Transverse colon (tissue), 3 donors: ENCODE measurements at regions not wholly inside any gene's neighbourhood (a gene's known extent, or its start where the extent isn't known, plus 50 kb on each side); places are given as distances from the start of the nearest gene placed in this dataset.

Experiments
- CTCF ChIP-seq, 5 experiments: fragments of 200-600 bp in 3 of 5; fragments of 450-650 bp in 2 of 5; sonication (generic) in 3 of 5; IDR thresholded peaks; 1 replicate in 2 of 5; 2 replicates in 3 of 5; pipeline ENCODE4 v1.5.1; 2016 to 2017; ENCODE audit warnings: antibody characterized with exemption in 5 of 5, inconsistent platforms in 3 of 5, mild to moderate bottlenecking in 2 of 5, moderate library complexity in 1 of 5
- EP300 ChIP-seq: sonication (generic); formaldehyde crosslinking; IDR thresholded peaks from one replicate; pipeline ENCODE4 v1.6.1; 2017; ENCODE audit warnings: antibody characterized with exemption, low read depth

GRCh38 chr1:193516755-193517388 is 330.5 kb upstream of the B3GALT2 start:
- TF ChIP-seq EP300, result no peak
- TF ChIP-seq CTCF (IDR thresholded peaks at IDR 0.05), result no peak
